GM23338 (cell line): ENCODE measurements at regions not wholly inside any gene's neighbourhood (a gene's known extent, or its start where the extent isn't known, plus 50 kb on each side); places are given as distances from the start of the nearest gene placed in this dataset.

Experiments
- ATAC-seq: fragments of 200-7000 bp; cut with Tn5 transposase; 3 replicates; pipeline ENCODE4 v1.9.1; 2020
- DNase-seq: peaks from one replicate; pipeline ENCODE4 v3.0.0-alpha.2; 2015; ENCODE audit warnings: low spot score
- H2AFZ ChIP-seq: fragments of 200-600 bp; sonication (generic); 2 replicates; pipeline ENCODE4 v1.8.0; 2016; ENCODE audit warnings: antibody characterized with exemption, mild to moderate bottlenecking, moderate library complexity
- H3F3A ChIP-seq: fragments of 200-600 bp; sonication (generic); replicated peaks from 2 replicates; pipeline ENCODE4 v1.8.0; 2017; ENCODE audit warnings: antibody characterized with exemption, mixed run types, low read depth
- H3K27ac ChIP-seq: fragments of 200-600 bp; sonication (generic); 2 replicates; pipeline ENCODE4 v1.6.1; 2016; ENCODE audit warnings: low read depth
- H3K27me3 ChIP-seq: fragments of 200-600 bp; sonication (generic); 2 replicates; pipeline ENCODE4 v1.8.0; 2016; ENCODE audit warnings: mild to moderate bottlenecking, mixed run types, moderate library complexity; ENCODE audit not compliant: insufficient read depth
- H3K36me3 ChIP-seq: fragments of 200-600 bp; sonication (generic); 2 replicates; pipeline ENCODE4 v1.8.0; 2016; ENCODE audit warnings: mild to moderate bottlenecking; ENCODE audit not compliant: insufficient read depth
- H3K4me1 ChIP-seq: fragments of 200-600 bp; sonication (generic); 2 replicates; pipeline ENCODE4 v1.8.0; 2016; ENCODE audit warnings: mild to moderate bottlenecking, moderate library complexity; ENCODE audit not compliant: insufficient read depth
- H3K4me2 ChIP-seq: fragments of 200-600 bp; sonication (generic); 2 replicates; pipeline ENCODE4 v1.7.1; 2017; ENCODE audit warnings: mixed run types
- H3K4me3 ChIP-seq: fragments of 200-600 bp; sonication (generic); 2 replicates; pipeline ENCODE4 v1.6.1; 2016; ENCODE audit warnings: mixed run types
- H3K79me2 ChIP-seq: fragments of 200-600 bp; sonication (generic); replicated peaks from 2 replicates; pipeline ENCODE4 v1.8.0; 2017; ENCODE audit warnings: mild to moderate bottlenecking; ENCODE audit not compliant: insufficient read depth
- H3K9me2 ChIP-seq: fragments of 200-600 bp; sonication (generic); 2 replicates; pipeline ENCODE4 v1.8.0; 2017; ENCODE audit not compliant: insufficient read depth
- H4K20me1 ChIP-seq: fragments of 200-600 bp; sonication (generic); replicated peaks from 2 replicates; pipeline ENCODE4 v1.8.0; 2017; ENCODE audit warnings: mild to moderate bottlenecking; ENCODE audit not compliant: insufficient read depth
- H3K27ac Mint-ChIP-seq: 2 replicates; pipeline ENCODE4 v1.8.0; 2020; ENCODE audit warnings: inconsistent platforms, mild to moderate bottlenecking, moderate library complexity, mixed read lengths
- H3K27me3 Mint-ChIP-seq: 3 replicates; pipeline ENCODE4 v1.8.0; 2022; ENCODE audit warnings: low read depth, mild to moderate bottlenecking, moderate library complexity, mixed read lengths, inconsistent platforms; ENCODE audit not compliant: insufficient read depth, poor library complexity
- H3K36me3 Mint-ChIP-seq: 3 replicates; pipeline ENCODE4 v1.8.0; 2021; ENCODE audit warnings: low read depth, mild to moderate bottlenecking, inconsistent platforms, moderate library complexity, mixed read lengths
- H3K4me1 Mint-ChIP-seq: 3 replicates; pipeline ENCODE4 v1.8.0; 2020; ENCODE audit warnings: mild to moderate bottlenecking, inconsistent platforms, mixed read lengths
- H3K4me3 Mint-ChIP-seq: 3 replicates; pipeline ENCODE4 v1.8.0; 2021; ENCODE audit warnings: moderate library complexity, mild to moderate bottlenecking, inconsistent platforms, mixed read lengths
- H3K9me3 Mint-ChIP-seq: 3 replicates; pipeline ENCODE4 v1.8.0; 2020; ENCODE audit warnings: moderate library complexity, mild to moderate bottlenecking, inconsistent platforms, mixed read lengths
- CREB1 ChIP-seq: fragments of 250-450 bp; sonication (Bioruptor Pico); IDR thresholded peaks from 2 replicates; pipeline ENCODE4 v1.5.0; 2020; ENCODE audit warnings: low read depth, mild to moderate bottlenecking, moderate library complexity
- CTCF ChIP-seq, 2 experiments: fragments of 200-600 bp in 1 of 2; sonication (generic) in 1 of 2; conservative IDR thresholded peaks; 2 replicates each; pipeline versions ENCODE4 v1.5.1 to v1.6.1; 2016 to 2017; ENCODE audit warnings: antibody characterized with exemption in 2 of 2, low read depth in 2 of 2, mild to moderate bottlenecking in 2 of 2, moderate library complexity in 1 of 2
- EZH2 ChIP-seq: fragments of 200-600 bp; sonication (generic); IDR thresholded peaks from one replicate; pipeline ENCODE4 v1.8.0; 2017; ENCODE audit warnings: antibody characterized with exemption, mild to moderate bottlenecking, low read depth; ENCODE audit not compliant: unreplicated experiment
- EZH2phosphoT487 ChIP-seq: fragments of 200-600 bp; sonication (generic); IDR thresholded peaks from one replicate; pipeline ENCODE4 v1.8.1; 2018; ENCODE audit warnings: antibody characterized with exemption; ENCODE audit not compliant: unreplicated experiment
- JUNB ChIP-seq: IDR thresholded peaks from one replicate; pipeline ENCODE4 v1.6.1; 2016; ENCODE audit warnings: antibody characterized with exemption; ENCODE audit not compliant: unreplicated experiment
- NANOG ChIP-seq: IDR thresholded peaks from 2 replicates; pipeline ENCODE4 v1.6.1; 2016; ENCODE audit warnings: antibody characterized with exemption, borderline replicate concordance
- POLR2AphosphoS5 ChIP-seq: IDR thresholded peaks from 2 replicates; pipeline ENCODE4 v1.6.1; 2016; ENCODE audit warnings: antibody characterized with exemption, low read depth
- REST ChIP-seq: IDR thresholded peaks from one replicate; pipeline ENCODE4 v1.6.1; 2018; ENCODE audit warnings: antibody characterized with exemption; ENCODE audit not compliant: unreplicated experiment
- STAT1 ChIP-seq: IDR thresholded peaks from one replicate; pipeline ENCODE4 v1.6.1; 2016; ENCODE audit warnings: antibody characterized with exemption; ENCODE audit not compliant: unreplicated experiment
- ZNF114 ChIP-seq: fragments of 250-450 bp; sonication (Bioruptor Pico); IDR thresholded peaks from 2 replicates; pipeline ENCODE4 v1.5.0; 2020; ENCODE audit warnings: mild to moderate bottlenecking, moderate library complexity
- ZNF331 ChIP-seq: fragments of 250-450 bp; sonication (Bioruptor Pico); IDR thresholded peaks from 2 replicates; pipeline ENCODE4 v1.5.0; 2020; ENCODE audit warnings: low read depth, mild to moderate bottlenecking, moderate library complexity
- ZNF462 ChIP-seq: fragments of 250-450 bp; sonication (Bioruptor Pico); IDR thresholded peaks from 2 replicates; pipeline ENCODE4 v1.5.0; 2020; ENCODE audit warnings: mild to moderate bottlenecking, moderate library complexity
- TF ChIP-seq, protein P1 (sequence below): IDR thresholded peaks from 2 replicates; pipeline ENCODE4 v1.6.1; 2016; ENCODE audit warnings: antibody characterized with exemption

DNA sequence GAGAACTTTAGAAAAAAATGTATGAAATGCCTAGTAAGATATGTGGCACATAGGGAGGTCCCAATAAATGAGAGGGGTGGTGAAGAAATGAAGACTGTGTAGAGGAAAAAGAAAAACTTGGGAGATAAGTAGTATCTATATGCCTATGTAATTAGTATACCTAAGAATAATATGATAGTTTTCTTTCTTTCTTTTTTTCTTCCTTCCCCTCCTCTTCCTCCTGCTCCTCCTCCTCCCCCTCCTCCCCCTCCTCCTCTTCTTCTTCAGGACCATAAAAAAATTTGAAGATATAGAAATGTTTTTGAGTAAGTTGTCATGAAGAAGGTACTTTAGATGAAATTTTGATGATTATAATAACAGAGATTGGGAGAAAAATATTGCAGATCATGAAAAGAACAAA, 857.4 kb downstream of the MAT2B start:
- H3K9me2 ChIP-seq, result peaks cover 5% of the 10 kb centered on the region
- no peak for ATAC-seq
- no peak for TF ChIP-seq ZNF114 (CRISPR knock-in tag)
- no peak for TF ChIP-seq CTCF (conservative IDR thresholded peaks at IDR 0.05; ENCODE audit: low read depth in 2 of 2)
- TF ChIP-seq EZH2phosphoT487, result no peak
- TF ChIP-seq, protein P1, sequence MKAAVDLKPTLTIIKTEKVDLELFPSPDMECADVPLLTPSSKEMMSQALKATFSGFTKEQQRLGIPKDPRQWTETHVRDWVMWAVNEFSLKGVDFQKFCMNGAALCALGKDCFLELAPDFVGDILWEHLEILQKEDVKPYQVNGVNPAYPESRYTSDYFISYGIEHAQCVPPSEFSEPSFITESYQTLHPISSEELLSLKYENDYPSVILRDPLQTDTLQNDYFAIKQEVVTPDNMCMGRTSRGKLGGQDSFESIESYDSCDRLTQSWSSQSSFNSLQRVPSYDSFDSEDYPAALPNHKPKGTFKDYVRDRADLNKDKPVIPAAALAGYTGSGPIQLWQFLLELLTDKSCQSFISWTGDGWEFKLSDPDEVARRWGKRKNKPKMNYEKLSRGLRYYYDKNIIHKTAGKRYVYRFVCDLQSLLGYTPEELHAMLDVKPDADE, result no peak
- TF ChIP-seq CREB1 (CRISPR knock-in tag), result no peak
- TF ChIP-seq POLR2AphosphoS5, result no peak
- no peak for TF ChIP-seq ZNF462 (CRISPR knock-in tag)
- no peak for TF ChIP-seq REST
- TF ChIP-seq JUNB, result no peak
- TF ChIP-seq STAT1, result no peak
- no peak for TF ChIP-seq NANOG
- no peak for TF ChIP-seq ZNF331 (CRISPR knock-in tag)
- TF ChIP-seq EZH2, result no peak
- Mint-ChIP-seq H3K27ac (no peak overlapping the region), H3K4me3 (no peak overlapping the region), H3K9me3 (no peaks in the 10 kb centered on the region), H3K4me1 (no peaks in the 10 kb centered on the region; the same call in 2 of the 3 replicates), H3K27me3 (no peaks in the 10 kb centered on the region), H3K36me3 (no peaks in the 10 kb centered on the region)
- no peaks in the 10 kb centered on the region for H4K20me1 ChIP-seq
- H3K27ac ChIP-seq, result no peak overlapping the region
- no peak overlapping the region for H3K4me2 ChIP-seq
- H3K36me3 ChIP-seq, result no peaks in the 10 kb centered on the region
- no peak overlapping the region for H3K4me3 ChIP-seq
- H2AFZ ChIP-seq, result no peak overlapping the region
- no peak for DNase-seq
- no peaks in the 10 kb centered on the region for H3K79me2 ChIP-seq
- no peaks in the 10 kb centered on the region for H3K27me3 ChIP-seq
- H3K4me1 ChIP-seq, result no peaks in the 10 kb centered on the region
- no peaks in the 10 kb centered on the region for H3F3A ChIP-seq
